ENCODE measurements at regions not wholly inside any gene's neighbourhood (a gene's known extent, or its start where the extent isn't known, plus 50 kb on each side); places are given as distances from the start of the nearest gene placed in this dataset.

DNA sequence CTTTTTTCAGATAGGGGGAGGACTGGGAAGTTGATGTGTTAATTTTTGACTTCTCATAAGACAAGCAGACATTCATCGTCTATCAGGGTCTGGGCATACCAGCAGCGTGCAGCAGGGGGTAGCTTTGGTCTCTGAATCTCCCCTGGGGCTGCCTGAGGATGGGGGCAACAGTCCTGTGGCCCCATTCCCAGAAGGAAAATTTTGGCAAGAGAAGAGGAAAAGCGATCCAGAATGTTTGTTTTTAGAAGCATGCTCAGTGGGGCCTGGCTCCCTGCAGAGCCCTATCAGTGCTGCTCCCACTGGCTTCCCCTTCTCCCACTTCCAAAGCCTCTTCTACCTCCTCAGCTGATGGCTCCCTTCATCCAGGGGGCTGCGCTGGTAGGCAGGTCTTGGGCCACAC is 194.8 kb upstream of the IL12B start:
- no peak for DNase-seq
- H3K27ac ChIP-seq = no peak overlapping the region
- no peak overlapping the region for H3K4me3 ChIP-seq (replicated peaks in 1 of 3)
- no peaks in the 10 kb centered on the region for H3K4me1 ChIP-seq
- no peaks in the 10 kb centered on the region for H3K36me3 ChIP-seq
- intact Hi-C loops (cut with DNase I) = no loop called here
- 27 to 33% methylated on average over 4 of the region's 4 CpGs for WGBS, 2 donors
- TF ChIP-seq, protein P1, sequence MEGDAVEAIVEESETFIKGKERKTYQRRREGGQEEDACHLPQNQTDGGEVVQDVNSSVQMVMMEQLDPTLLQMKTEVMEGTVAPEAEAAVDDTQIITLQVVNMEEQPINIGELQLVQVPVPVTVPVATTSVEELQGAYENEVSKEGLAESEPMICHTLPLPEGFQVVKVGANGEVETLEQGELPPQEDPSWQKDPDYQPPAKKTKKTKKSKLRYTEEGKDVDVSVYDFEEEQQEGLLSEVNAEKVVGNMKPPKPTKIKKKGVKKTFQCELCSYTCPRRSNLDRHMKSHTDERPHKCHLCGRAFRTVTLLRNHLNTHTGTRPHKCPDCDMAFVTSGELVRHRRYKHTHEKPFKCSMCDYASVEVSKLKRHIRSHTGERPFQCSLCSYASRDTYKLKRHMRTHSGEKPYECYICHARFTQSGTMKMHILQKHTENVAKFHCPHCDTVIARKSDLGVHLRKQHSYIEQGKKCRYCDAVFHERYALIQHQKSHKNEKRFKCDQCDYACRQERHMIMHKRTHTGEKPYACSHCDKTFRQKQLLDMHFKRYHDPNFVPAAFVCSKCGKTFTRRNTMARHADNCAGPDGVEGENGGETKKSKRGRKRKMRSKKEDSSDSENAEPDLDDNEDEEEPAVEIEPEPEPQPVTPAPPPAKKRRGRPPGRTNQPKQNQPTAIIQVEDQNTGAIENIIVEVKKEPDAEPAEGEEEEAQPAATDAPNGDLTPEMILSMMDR (IDR thresholded peaks at IDR 0.05) = peak in 1 of 6 experiments; percentile 5
- no peak for TF ChIP-seq POLR2A (IDR thresholded peaks at IDR 0.05)
- H3K9me3 ChIP-seq = no peaks in the 10 kb centered on the region
- H3K27me3 ChIP-seq = no peaks in the 10 kb centered on the region

DNA sequence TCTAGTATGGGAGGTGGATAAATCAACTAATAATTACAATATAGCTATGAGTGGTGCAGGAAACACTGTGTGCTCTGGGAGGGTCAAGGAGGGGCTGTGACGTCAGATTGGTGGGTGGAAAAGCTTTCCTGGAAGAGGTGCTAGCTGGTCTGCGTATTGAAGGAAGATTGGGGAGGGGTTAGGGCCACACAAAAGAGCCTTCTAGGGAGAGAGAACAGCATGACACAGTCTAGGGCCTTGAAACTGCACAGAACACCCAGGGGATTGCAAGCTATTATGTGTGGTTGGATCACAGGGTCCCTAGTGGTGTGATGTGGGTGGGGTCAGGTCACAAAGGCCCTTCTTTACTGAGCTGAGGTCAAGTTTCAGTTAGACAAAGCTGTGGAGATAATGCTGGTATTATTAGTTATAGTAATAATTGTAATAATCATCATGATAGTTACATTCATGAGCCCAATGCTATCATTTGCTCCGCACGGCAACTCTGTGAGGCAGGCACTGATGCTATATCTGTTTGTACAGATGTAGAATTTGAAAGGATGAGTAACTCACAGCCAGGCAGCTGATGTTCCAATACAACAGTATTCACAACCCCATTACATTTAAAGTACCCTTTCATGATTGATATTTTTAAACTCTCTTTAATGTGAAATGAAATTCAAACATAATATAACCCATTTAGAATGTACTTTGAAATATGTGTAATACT is 197.4 kb upstream of the IL12B start:
- H3K4me1 ChIP-seq = no peaks in the 10 kb centered on the region
- no peaks in the 10 kb centered on the region for H3K36me3 ChIP-seq
- WGBS, 2 donors = 81 to 88% methylated on average over 4 of the region's 4 CpGs
- TF ChIP-seq, protein P1 (IDR thresholded peaks at IDR 0.05) = no peak
- no peak for TF ChIP-seq POLR2A (IDR thresholded peaks at IDR 0.05)
- no peak for DNase-seq
- H3K4me3 ChIP-seq (replicated peaks in 1 of 3) = no peak overlapping the region
- H3K27me3 ChIP-seq = no peaks in the 10 kb centered on the region
- no peaks in the 10 kb centered on the region for H3K9me3 ChIP-seq
- intact Hi-C loops (cut with DNase I) = no loop called here
- H3K27ac ChIP-seq = no peak overlapping the region

DNA sequence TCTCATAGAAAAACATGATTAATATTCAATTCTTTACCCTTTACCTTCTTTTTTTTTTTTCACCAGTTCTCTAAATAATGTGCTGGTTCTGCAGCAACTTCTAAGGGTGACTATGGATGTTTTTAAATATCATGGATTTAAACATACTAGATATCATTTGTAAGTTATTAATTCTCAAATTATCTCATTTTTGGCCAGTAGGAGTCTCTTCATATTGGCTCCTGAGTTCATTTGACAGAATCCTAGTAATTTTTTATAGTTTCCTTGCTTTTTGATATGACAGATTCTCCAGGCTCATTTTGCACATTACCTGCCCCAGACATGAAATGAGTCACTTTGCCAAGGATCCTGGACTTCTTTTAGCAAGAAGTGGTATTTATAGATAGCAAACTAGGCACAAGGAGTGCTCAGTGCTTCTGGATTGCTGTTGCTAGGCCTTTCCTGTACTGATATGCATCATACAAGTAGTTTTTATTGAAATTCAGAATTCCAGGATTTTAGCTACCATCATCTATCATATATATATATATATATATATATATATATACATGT is 201.3 kb upstream of the IL12B start:
- Histone ChIP-seq H3K4me3 (replicated peaks in 1 of 3) (no peak overlapping the region), H3K27ac (no peak overlapping the region), H3K36me3 (no peaks in the 10 kb centered on the region), H3K9me3 (no peaks in the 10 kb centered on the region), H3K4me1 (no peaks in the 10 kb centered on the region), H3K27me3 (no peaks in the 10 kb centered on the region)
- no peak for DNase-seq
- intact Hi-C loops (cut with DNase I) = loop anchor here (5.0 kb wide), 1 partner anchor 79 kb away; no protein-coding TSS in a partner anchor
- no peak for TF ChIP-seq POLR2A (IDR thresholded peaks at IDR 0.05)
- TF ChIP-seq, protein P1 (IDR thresholded peaks at IDR 0.05) = peak in 1 of 6 experiments; percentile 11

DNA sequence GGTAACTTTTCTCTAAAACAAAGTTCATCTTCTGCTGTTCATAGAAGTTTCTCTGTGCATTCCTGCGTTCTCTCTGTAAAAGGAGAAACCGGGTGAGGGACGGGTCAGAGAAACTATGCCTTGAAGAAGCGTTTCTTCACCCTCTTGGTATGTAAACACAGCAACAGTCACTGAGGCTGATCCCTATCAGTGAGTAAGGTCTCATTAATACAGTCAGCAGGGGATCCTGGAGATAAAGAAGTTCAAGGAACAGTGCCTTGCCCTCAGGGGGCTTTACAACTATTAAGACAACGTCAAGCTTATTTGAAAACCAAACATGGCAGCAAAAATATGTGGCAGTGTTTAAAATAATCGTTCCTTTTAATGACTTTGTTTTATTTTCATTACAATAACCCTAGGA is 202.9 kb upstream of the IL12B start:
- Histone ChIP-seq H3K9me3 (no peaks in the 10 kb centered on the region), H3K27me3 (no peaks in the 10 kb centered on the region), H3K27ac (no peak overlapping the region), H3K36me3 (no peaks in the 10 kb centered on the region), H3K4me1 (no peaks in the 10 kb centered on the region), H3K4me3 (replicated peaks in 1 of 3) (no peak overlapping the region)
- 78 to 79% methylated on average over 6 of the region's 6 CpGs for WGBS, 2 donors
- intact Hi-C loops (cut with DNase I) = loop anchor here (5.0 kb wide), 1 partner anchor 81 kb away; no protein-coding TSS in a partner anchor
- no peak for TF ChIP-seq POLR2A (IDR thresholded peaks at IDR 0.05)
- TF ChIP-seq, protein P1 (IDR thresholded peaks at IDR 0.05) = no peak
- no peak for DNase-seq

DNA sequence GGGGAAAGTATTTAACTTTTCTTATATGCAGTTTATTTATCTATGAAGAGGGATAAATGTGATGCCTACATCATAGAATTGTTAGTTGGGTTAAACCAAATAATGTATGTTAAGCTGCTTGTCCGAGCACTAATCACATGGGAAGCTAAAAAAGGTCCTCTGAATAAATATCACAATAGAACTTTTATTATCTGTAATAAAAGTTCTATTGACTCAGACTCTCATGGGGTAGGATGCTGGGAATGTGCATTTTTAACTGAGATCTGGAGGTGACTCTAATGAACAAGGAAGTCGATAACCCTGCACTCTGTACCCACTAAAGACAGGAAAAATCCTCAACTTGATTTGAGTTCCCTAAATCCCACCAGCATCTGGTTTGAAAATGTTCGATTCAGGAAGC is 205.9 kb upstream of the IL12B start:
- intact Hi-C loops (cut with DNase I) = no loop called here
- no peak for DNase-seq
- Histone ChIP-seq H3K4me3 (replicated peaks in 1 of 3) (no peak overlapping the region), H3K27ac (no peak overlapping the region), H3K9me3 (no peaks in the 10 kb centered on the region), H3K27me3 (no peaks in the 10 kb centered on the region), H3K36me3 (no peaks in the 10 kb centered on the region), H3K4me1 (no peaks in the 10 kb centered on the region)
- 88 to 98% methylated on average over 3 of the region's 3 CpGs for WGBS, 2 donors
- TF ChIP-seq, protein P1 (IDR thresholded peaks at IDR 0.05) = no peak
